GM12892 (cell line): ENCODE measurements at regions not wholly inside any gene's neighbourhood (a gene's known extent, or its start where the extent isn't known, plus 50 kb on each side); places are given as distances from the start of the nearest gene placed in this dataset.

Experiments used
- POLR2A ChIP-seq: IDR thresholded peaks from 2 replicates; pipeline ENCODE4 v1.6.1; 2011; ENCODE audit warnings: low read depth, low read length, control low read depth
- POLR2AphosphoS5 ChIP-seq: IDR thresholded peaks from 2 replicates; pipeline ENCODE4 v1.6.1; 2011; ENCODE audit warnings: low read depth, low read length, control low read depth

- TF ChIP-seq POLR2A (no peak), POLR2AphosphoS5 (no peak)
Observed at GRCh38 chr21:24939291-24939690, 668.0 kb downstream of the MRPL39 start.
